NCI-H82 treated with DMSO at 0.1 percent for 48 hours (cell line): ENCODE measurements at regions not wholly inside any gene's neighbourhood (a gene's known extent, or its start where the extent isn't known, plus 50 kb on each side); places are given as distances from the start of the nearest gene placed in this dataset.

Experiments used
- DNase-seq: peaks from one replicate; lab custom pipeline; 2025; ENCODE audit not compliant: unreplicated experiment; lab: John Stamatoyannopoulos, UW

DNA sequence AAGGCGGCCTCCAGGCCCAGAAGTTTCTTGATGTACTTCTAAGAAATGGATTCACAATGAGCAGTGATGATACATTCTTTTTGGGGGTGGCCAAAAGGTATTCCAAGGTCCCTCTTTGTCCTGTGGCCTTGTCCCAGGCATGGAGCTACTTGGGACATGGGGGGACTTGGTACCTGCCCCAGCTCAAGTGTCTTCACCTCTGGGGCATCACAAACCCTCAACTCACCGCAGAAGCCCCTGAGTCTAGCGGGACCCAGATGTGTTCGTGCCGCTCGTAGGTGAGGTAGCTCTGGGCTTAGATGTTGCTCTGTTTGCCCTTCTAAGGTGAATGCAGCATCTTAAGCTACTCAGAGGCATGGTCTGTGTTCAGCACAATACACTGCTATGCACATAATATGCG lies 338.0 kb upstream of the IRX4 start:
- no peak for DNase-seq

GRCh38 chr5:2219149-2219776 lies 336.5 kb upstream of the IRX4 start:
- no peak for DNase-seq

DNA sequence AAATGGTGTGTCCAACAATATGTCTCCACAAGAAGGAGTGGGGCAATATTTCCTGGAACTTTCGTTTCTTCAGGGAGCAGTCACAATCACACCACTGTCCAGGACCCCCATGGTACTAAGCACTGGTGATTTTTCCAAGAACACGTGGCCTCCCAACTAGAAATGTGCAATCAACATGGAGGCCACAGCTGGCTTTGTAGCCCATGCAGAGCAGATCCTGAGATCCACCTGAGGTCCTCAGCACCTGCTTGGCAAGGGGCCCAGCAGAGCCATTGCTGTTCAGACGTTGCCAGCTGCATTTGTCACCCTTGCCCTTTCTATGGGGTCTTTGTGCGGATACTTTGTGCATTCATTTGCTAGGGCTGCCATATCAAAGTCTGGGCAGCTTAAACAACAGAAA lies 334.5 kb upstream of the IRX4 start:
- no peak for DNase-seq

DNA sequence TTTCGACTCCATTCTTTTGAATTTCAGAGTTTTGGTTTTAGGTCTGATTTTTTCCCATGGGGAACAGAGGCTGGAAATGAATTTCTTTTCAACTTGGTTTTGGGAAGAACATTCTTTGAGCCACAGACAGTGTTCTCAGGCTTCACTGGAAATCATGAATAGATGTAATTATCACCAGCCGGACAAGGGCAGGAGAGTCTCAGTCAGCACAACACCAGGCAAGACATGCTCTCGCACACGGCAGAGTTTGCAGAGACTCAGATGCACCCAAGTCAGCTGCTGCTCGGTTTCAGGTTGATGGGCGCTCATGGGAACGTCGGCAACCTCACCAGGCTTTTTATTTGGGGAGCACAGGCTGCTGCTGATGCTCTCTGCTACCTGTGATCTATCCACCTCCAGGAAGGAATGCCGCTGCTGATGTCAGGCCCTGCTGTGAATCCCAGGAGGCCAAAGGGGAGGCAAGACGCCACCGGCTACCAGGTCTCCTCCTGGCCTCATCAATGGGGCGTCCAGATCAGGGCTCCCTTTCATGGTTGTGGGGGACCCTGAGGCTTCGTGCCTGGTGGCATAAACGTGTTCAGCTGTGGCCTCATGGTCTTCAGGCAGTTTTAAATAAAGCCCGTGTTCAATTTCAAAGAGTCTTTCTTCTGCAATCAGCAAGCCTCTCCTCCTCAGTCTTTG lies 332.3 kb upstream of the IRX4 start:
- DNase-seq, result no peak

- DNase-seq, result no peak
These were observed 330.5 kb upstream of the IRX4 start for GRCh38 chr5:2213121-2213730.

DNA sequence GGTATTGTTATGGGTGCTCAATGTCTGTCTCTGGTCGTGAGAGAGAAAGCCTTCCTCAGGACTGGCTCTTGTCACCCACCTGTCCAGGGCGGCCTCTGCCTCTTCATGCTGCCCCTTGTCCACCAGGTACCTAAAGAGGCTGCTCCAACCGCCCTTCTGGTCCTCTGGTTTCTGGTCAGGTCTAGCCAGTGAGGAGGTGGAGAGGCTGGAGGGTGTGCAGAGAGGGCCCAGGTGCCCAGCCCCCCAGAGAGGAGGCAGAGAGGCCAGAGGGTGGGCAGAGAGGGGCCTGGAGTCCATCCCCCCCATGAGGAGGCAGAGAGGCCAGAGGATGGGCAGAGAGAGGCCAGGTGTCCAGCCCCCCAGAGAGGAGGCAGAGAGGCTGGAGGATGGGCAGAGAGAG lies 329.8 kb upstream of the IRX4 start:
- no peak for DNase-seq

DNA sequence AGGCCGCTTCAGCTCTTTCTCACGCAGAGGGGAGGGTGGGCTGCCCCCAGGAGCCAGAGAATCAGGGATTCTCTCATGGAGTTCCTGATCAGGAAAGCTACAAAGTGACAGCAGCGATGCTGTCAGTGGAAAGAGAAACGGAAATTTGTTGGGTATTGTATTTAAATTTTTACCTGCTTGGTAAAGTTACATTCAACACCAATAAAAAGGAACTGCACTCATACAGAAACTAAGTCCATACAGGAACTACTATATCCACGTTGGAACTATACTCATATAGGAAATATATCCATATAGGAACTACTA lies 325.5 kb upstream of the IRX4 start:
- DNase-seq, result no peak

GRCh38 chr5:2207416-2208238 lies 324.9 kb upstream of the IRX4 start:
- DNase-seq, result no peak

GRCh38 chr5:2207109-2207399 lies 324.3 kb upstream of the IRX4 start:
- DNase-seq, result no peak

GRCh38 chr5:2206293-2207108 lies 323.8 kb upstream of the IRX4 start:
- DNase-seq, result no peak

DNA sequence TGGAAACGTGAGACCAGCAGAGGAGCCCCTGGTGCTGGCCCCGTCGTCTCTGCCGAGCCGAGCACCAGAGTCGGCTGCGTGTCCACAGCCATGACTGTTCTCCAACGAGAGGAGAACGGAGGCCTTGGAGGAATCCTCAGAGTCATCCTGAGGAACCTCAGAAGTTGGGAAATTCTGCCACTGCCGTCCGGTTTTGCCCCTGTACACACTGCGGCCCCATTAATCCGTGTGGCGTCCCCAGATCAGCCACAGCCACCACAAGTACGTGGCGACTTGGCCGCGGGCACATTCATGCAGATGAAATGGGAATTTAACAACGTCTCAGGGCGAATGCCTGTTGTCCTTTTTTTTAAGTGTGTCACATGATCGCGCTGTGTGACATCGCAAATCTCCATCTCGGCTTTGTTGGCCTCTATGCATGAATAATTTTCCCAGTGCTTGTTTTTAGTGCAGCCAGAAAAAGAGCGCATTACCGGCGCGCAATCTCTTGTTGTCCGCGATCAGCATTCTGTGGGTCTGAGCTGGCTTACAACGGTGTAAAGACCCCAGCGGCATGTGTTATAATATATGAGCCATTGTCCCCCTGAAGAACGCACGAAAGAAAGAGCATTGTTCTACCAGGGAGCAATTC lies 323.0 kb upstream of the IRX4 start:
- no peak for DNase-seq

DNA sequence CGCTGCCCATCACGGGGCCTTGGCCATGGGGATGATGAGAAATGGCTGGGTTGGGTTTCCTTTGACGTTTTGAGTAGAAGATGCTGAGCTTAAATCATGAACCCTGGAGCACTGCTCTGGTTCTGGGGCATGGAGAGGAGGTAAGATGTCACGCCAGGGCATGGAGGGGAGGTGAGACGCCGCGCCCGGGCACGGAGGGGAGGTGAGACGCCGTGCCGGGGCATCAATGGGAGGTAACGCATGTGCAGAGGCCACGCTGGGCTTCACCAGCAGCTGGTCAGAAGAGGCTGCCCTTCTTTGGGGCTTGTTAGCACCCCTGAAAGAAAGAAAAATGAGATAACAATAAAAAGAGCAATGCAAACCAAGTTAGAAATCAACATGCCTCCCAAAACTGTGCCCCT lies 322.5 kb upstream of the IRX4 start:
- DNase-seq, result no peak

GRCh38 chr5:2204366-2205184 lies 321.9 kb upstream of the IRX4 start:
- DNase-seq, result no peak

DNA sequence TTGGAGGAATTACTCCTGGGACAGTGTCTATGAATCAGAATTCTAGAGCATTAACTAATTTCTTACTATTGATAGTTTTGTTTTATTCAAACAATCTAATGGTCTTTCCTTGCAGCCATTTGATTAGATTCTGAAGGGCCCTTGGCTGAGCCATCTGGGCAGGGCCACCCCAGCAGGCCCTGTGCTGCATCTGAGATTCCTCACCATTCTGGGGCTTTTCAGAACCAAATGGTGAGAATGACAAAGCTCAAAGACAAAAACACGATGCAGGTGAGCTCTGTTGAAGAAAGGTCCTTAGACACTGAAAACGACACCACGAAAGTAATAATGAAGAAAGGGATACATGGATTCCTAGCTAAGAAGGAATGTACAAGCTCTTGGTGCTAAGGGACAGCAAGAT lies 321.0 kb upstream of the IRX4 start:
- DNase-seq, result no peak

DNA sequence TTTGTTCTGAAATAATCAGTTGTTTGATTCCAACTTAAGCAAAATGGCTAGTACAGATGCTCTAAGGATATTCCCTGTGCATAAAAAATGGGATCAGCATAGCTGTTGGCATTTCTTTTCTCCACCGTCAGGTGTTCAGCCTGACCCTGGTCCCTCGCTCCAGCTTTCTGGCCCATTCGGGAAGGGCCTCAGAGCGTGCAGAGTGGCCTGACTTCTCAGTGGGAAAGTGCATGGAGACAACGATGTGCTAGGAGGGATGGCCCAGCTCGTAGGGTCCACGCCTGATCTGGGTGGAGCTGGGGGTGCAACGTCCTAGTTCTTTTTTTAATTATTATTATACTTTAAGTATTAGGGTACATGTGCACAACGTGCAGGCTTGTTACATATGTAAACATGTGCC lies 319.1 kb upstream of the IRX4 start:
- no peak for DNase-seq

GRCh38 chr5:2201421-2201820 lies 318.7 kb upstream of the IRX4 start:
- no peak for DNase-seq

GRCh38 chr5:2201011-2201410 lies 318.3 kb upstream of the IRX4 start:
- DNase-seq, result no peak

DNA sequence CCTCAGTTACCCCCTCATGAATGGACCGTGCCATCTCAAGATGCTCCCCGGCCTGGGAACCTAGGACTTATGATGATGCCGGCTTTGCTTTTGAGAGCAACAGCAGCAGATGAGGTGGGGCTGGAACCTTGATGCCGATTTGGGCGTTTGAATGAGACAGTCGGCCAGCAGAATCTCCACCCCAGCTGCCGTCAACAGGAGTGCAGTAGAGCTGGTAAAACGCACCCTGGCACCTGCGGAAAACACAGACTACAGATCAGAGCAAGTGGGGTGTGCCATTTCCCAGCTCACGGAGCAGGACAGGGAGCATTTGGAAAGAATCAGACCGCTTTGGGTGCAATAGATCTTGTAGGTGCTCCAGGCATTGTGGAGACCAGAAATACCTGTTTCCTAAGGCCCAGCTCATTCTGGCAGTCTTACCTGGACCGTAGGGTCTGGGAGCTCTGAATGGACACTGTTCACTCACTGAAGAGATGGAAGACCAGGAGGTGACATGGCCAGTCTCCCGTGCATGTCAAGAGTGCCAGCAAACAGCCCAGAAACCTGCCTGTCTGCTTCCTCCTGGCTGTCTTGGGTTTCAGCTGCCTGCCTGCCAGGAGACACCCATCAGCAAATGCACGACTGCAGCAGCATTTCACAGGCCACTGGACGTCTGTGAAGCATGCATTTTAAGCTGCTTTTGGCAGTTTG lies 317.7 kb upstream of the IRX4 start:
- DNase-seq, result no peak

GRCh38 chr5:2199697-2200096 lies 317.0 kb upstream of the IRX4 start:
- no peak for DNase-seq
